ENCODE measurements at regions not wholly inside any gene's neighbourhood (a gene's known extent, or its start where the extent isn't known, plus 50 kb on each side); places are given as distances from the start of the nearest gene placed in this dataset.
"Not testable (repeated sequence)": the region's sequence is repeated elsewhere in the genome, so short reads cannot be mapped to it uniquely, and the experiment has no call there.

- TF ChIP-seq JDP2 (CRISPR knock-in tag; IDR thresholded peaks at IDR 0.05; ENCODE audit: borderline replicate concordance); ZFP37 (CRISPR knock-in tag; IDR thresholded peaks at IDR 0.05; ENCODE audit: borderline replicate concordance); MYC (CRISPR knock-in tag; IDR thresholded peaks at IDR 0.05; ENCODE audit: borderline replicate concordance); CREB1 (IDR thresholded peaks at IDR 0.05); CREB1 (CRISPR knock-in tag; IDR thresholded peaks at IDR 0.05); ZNF496 (CRISPR knock-in tag; IDR thresholded peaks at IDR 0.05; ENCODE audit: insufficient replicate concordance); SPEN (CRISPR knock-in tag; IDR thresholded peaks at IDR 0.05; ENCODE audit: low read depth): not testable (repeated sequence)
Measured at GRCh38 chr14:105615986-105616801, 89.8 kb downstream of the TMEM121 start.

Measured in HepG2 (cell line).